ENCODE measurements at regions not wholly inside any gene's neighbourhood (a gene's known extent, or its start where the extent isn't known, plus 50 kb on each side); places are given as distances from the start of the nearest gene placed in this dataset.

DNA sequence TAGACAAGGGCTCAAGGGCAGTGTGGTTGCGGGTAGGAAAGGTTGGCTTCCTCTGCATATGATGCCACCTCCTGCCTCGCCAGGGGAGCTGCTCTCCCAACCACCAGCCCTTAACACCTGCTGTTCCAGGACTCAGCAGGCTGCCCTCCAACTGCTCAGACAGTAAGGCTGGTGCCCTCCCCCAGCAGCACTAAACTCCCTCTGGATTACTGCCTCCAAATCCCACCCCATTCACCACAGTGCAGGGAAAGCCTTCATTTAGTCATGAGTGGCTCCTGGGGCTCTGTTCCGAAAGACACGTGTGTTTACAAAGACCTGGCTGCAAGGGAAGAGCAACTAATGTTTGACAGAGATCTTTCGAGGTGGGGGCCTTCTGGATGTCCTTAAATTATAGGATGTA is 437.2 kb upstream of the MKI67 start:
- TF ChIP-seq, protein P1, sequence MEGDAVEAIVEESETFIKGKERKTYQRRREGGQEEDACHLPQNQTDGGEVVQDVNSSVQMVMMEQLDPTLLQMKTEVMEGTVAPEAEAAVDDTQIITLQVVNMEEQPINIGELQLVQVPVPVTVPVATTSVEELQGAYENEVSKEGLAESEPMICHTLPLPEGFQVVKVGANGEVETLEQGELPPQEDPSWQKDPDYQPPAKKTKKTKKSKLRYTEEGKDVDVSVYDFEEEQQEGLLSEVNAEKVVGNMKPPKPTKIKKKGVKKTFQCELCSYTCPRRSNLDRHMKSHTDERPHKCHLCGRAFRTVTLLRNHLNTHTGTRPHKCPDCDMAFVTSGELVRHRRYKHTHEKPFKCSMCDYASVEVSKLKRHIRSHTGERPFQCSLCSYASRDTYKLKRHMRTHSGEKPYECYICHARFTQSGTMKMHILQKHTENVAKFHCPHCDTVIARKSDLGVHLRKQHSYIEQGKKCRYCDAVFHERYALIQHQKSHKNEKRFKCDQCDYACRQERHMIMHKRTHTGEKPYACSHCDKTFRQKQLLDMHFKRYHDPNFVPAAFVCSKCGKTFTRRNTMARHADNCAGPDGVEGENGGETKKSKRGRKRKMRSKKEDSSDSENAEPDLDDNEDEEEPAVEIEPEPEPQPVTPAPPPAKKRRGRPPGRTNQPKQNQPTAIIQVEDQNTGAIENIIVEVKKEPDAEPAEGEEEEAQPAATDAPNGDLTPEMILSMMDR (conservative IDR thresholded peaks at IDR 0.05 in 1 of 2, IDR thresholded peaks at IDR 0.05 in 1 of 2; ENCODE audit: extremely low read depth in 1 of 2, insufficient read depth in 1 of 2, low read depth in 1 of 2, low read length in 2 of 2), result no peak
- TF ChIP-seq EZH2 (IDR thresholded peaks at IDR 0.05; ENCODE audit: borderline replicate concordance, low read length), result no peak

Data from mammary epithelial cell (primary cell).